Panc1 (cell line): ENCODE measurements at regions not wholly inside any gene's neighbourhood (a gene's known extent, or its start where the extent isn't known, plus 50 kb on each side); places are given as distances from the start of the nearest gene placed in this dataset.

Experiments
- ATAC-seq: fragments of 200-7000 bp; cut with Tn5 transposase; 2 replicates; pipeline ENCODE4 v1.9.1; 2020; ENCODE audit warnings: mild to moderate bottlenecking, moderate library complexity
- BruUV-seq: library from RNA; stranded (reverse); fragments of 400-500 nt; replicated peaks from 2 replicates; lab custom pipeline; 2021; lab: Mats Ljungman, UMichigan
- CTCF ChIA-PET: fragments of 300-600 bp; sonication (Branson Sonifier 250); formaldehyde crosslinking; loops from one replicate; lab custom pipeline; 2022; ENCODE audit warnings: antibody characterized with exemption; lab: Charles Lee
- POLR2A ChIA-PET: fragments of 300-600 bp; sonication (Branson Sonifier 250); formaldehyde crosslinking; loops from one replicate; lab custom pipeline; 2022; ENCODE audit warnings: antibody characterized with exemption; lab: Charles Lee
- DNase-seq: peaks from one replicate; pipeline ENCODE4 v3.0.0-alpha.2; 2010; ENCODE audit warnings: low read depth, low spot score
- H3K27ac ChIP-seq: 2 replicates; pipeline ENCODE4 v1.5.1; 2011; ENCODE audit warnings: mild to moderate bottlenecking, low read length, inconsistent platforms
- H3K27me3 ChIP-seq: fragments of 200-500 bp; sonication (Bioruptor generic); 2 replicates; pipeline ENCODE4 v1.6.0; 2014; ENCODE audit warnings: low read length, inconsistent platforms; ENCODE audit not compliant: control insufficient read depth, insufficient read depth
- H3K36me3 ChIP-seq: fragments of 200-500 bp; sonication (Bioruptor generic); 2 replicates; pipeline ENCODE4 v1.5.1; 2014; ENCODE audit warnings: inconsistent platforms, mild to moderate bottlenecking, low read length, moderate library complexity; ENCODE audit not compliant: control insufficient read depth, insufficient read depth
- H3K4me1 ChIP-seq: 2 replicates; pipeline ENCODE4 v1.5.1; 2011; ENCODE audit warnings: inconsistent platforms, mild to moderate bottlenecking, low read length, moderate library complexity; ENCODE audit not compliant: control insufficient read depth, insufficient read depth
- H3K4me3 ChIP-seq, 2 experiments: 2 replicates each; pipeline ENCODE4 v1.5.1; 2011 to 2012; ENCODE audit warnings: low read depth in 2 of 2, low read length in 2 of 2, mild to moderate bottlenecking in 2 of 2, inconsistent platforms in 1 of 2, moderate library complexity in 1 of 2
- H3K9me3 ChIP-seq: fragments of 200-500 bp; sonication (Bioruptor generic); 2 replicates; pipeline ENCODE4 v1.5.1; 2014; ENCODE audit warnings: low read depth, mild to moderate bottlenecking, inconsistent platforms, low read length, moderate library complexity; ENCODE audit not compliant: control insufficient read depth, insufficient read depth
- POLR2AphosphoS5 ChIP-seq: IDR thresholded peaks from 2 replicates; pipeline ENCODE4 v1.6.1; 2012; ENCODE audit warnings: mild to moderate bottlenecking, low read depth, low read length, moderate library complexity
- REST ChIP-seq, 2 experiments: IDR thresholded peaks; 2 replicates each; pipeline ENCODE4 v1.6.1; 2011 to 2012; ENCODE audit warnings: low read depth in 2 of 2, control low read depth in 1 of 2, low read length in 1 of 2, mild to moderate bottlenecking in 1 of 2, moderate library complexity in 1 of 2; ENCODE audit not compliant: insufficient read depth in 1 of 2
- SIN3A ChIP-seq: IDR thresholded peaks from 2 replicates; pipeline ENCODE4 v1.6.1; 2012; ENCODE audit warnings: low read depth, mild to moderate bottlenecking, low read length, moderate library complexity, borderline replicate concordance; ENCODE audit not compliant: insufficient read depth
- TCF7L2 ChIP-seq: IDR thresholded peaks from 2 replicates; pipeline ENCODE4 v1.6.1; 2011; ENCODE audit warnings: mild to moderate bottlenecking, low read depth, low read length, inconsistent platforms
- in situ Hi-C: cut with HindIII; loops from 2 replicates; pipeline ENCODE4 v1.10.0; 2016; ENCODE audit warnings: low sequenced_read_pairs, low pct_unique_long_range_greater_than_20kb
- intact Hi-C: fragments of 100-400 bp; cut with micrococcal nuclease; formaldehyde crosslinking; loops from one replicate; pipeline ENCODE4 v1.10.0; 2022; ENCODE audit not compliant: unreplicated experiment
- TF ChIP-seq, protein P1 (sequence below): fragments of 450-650 bp; IDR thresholded peaks from 2 replicates; pipeline ENCODE4 v1.5.1; 2017; ENCODE audit warnings: mild to moderate bottlenecking

- H3K4me3 ChIP-seq: no peak overlapping the region
- in situ Hi-C loops (no loop called here), intact Hi-C loops (no loop called here)
- H3K27me3 ChIP-seq: no peaks in the 10 kb centered on the region
- DNase-seq: no peak
- ATAC-seq: no peak
- H3K4me1 ChIP-seq: no peaks in the 10 kb centered on the region
- no peaks in the 10 kb centered on the region for H3K9me3 ChIP-seq
- no peak for TF ChIP-seq TCF7L2
- no peak for TF ChIP-seq REST (IDR thresholded peaks at IDR 0.05; ENCODE audit: insufficient read depth in 1 of 2, low read depth in 2 of 2, low read length in 1 of 2)
- TF ChIP-seq, protein P1, sequence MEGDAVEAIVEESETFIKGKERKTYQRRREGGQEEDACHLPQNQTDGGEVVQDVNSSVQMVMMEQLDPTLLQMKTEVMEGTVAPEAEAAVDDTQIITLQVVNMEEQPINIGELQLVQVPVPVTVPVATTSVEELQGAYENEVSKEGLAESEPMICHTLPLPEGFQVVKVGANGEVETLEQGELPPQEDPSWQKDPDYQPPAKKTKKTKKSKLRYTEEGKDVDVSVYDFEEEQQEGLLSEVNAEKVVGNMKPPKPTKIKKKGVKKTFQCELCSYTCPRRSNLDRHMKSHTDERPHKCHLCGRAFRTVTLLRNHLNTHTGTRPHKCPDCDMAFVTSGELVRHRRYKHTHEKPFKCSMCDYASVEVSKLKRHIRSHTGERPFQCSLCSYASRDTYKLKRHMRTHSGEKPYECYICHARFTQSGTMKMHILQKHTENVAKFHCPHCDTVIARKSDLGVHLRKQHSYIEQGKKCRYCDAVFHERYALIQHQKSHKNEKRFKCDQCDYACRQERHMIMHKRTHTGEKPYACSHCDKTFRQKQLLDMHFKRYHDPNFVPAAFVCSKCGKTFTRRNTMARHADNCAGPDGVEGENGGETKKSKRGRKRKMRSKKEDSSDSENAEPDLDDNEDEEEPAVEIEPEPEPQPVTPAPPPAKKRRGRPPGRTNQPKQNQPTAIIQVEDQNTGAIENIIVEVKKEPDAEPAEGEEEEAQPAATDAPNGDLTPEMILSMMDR: no peak
- TF ChIP-seq SIN3A: no peak
- TF ChIP-seq POLR2AphosphoS5: no peak
- ChIA-PET CTCF (no interaction called here), POLR2A (no interaction called here)
- no peak overlapping the region for H3K27ac ChIP-seq
- no TSS peak for BruUV-seq
- H3K36me3 ChIP-seq: no peaks in the 10 kb centered on the region
These were observed 149.7 kb downstream of the INHBB start for GRCh38 chr2:120495586-120495985.

GRCh38 chr2:120496235-120496634, 150.3 kb downstream of the INHBB start:
- no peaks in the 10 kb centered on the region for H3K36me3 ChIP-seq
- BruUV-seq: no TSS peak
- in situ Hi-C loops (no loop called here), intact Hi-C loops (no loop called here)
- CTCF ChIA-PET: no interaction called here
- no peaks in the 10 kb centered on the region for H3K9me3 ChIP-seq
- TF ChIP-seq POLR2AphosphoS5: no peak
- TF ChIP-seq TCF7L2: no peak
- no peaks in the 10 kb centered on the region for H3K27me3 ChIP-seq
- no peaks in the 10 kb centered on the region for H3K4me1 ChIP-seq
- H3K27ac ChIP-seq: no peak overlapping the region
- ATAC-seq (no peak), DNase-seq (no peak)
- POLR2A ChIA-PET: no interaction called here
- H3K4me3 ChIP-seq: no peak overlapping the region

DNA sequence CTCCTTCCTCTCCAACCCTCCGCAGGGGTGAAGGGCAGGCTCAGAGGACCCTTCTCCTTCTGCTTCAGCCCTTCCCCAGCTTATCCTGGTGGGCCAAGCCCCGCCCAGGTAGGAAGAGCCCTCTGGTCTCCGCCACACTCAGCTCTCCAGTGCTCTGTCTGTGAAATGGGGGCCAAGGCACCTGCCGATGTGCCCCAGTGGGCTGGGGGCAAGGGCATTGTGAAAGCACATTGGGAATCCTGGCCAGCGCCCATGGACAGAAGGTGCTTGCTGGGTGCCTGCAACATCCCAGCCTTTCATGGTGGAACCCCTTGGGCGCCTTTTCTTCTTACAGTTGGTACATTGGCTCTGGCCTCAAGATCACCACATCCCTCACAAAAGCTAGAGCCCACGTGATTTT, 150.8 kb downstream of the INHBB start:
- Histone ChIP-seq H3K27me3 (no peaks in the 10 kb centered on the region), H3K9me3 (no peaks in the 10 kb centered on the region), H3K4me3 (no peak overlapping the region), H3K36me3 (no peaks in the 10 kb centered on the region), H3K27ac (no peak overlapping the region), H3K4me1 (no peaks in the 10 kb centered on the region)
- no peak for DNase-seq
- in situ Hi-C loops: no loop called here
- no TSS peak for BruUV-seq
- no peak for ATAC-seq
- ChIA-PET POLR2A (no interaction called here), CTCF (no interaction called here)
- TF ChIP-seq, protein P1: no peak
- TF ChIP-seq SIN3A: no peak
- no peak for TF ChIP-seq TCF7L2
- TF ChIP-seq POLR2AphosphoS5: no peak
- no peak for TF ChIP-seq REST (IDR thresholded peaks at IDR 0.05; ENCODE audit: insufficient read depth in 1 of 2, low read depth in 2 of 2, low read length in 1 of 2)
- intact Hi-C loops: no loop called here
